ENCODE measurements at regions not wholly inside any gene's neighbourhood (a gene's known extent, or its start where the extent isn't known, plus 50 kb on each side); places are given as distances from the start of the nearest gene placed in this dataset.

DNA sequence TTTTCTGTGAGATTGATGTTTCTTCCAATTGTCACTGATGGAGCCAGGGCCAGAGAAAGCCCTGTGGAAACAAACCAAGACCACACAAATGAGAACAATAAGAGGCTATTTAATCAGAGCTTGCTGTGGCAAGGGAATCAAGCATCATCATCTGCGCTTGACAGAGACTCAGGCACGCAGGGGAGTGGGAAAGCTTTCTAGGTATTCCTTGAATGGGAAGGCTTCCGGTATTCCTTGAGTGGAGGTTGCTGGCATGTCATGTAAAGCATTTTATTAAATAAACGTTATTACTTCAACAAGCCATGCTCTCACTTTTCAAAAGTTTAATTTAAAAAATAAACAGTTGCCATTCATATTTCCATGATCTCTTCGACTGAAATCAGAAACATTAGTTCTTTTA is 194.6 kb upstream of the SYT4 start:
- DNase-seq (ENCODE audit: insufficient read length, low spot score) (no peak), FAIRE-seq (no peak)

DNA sequence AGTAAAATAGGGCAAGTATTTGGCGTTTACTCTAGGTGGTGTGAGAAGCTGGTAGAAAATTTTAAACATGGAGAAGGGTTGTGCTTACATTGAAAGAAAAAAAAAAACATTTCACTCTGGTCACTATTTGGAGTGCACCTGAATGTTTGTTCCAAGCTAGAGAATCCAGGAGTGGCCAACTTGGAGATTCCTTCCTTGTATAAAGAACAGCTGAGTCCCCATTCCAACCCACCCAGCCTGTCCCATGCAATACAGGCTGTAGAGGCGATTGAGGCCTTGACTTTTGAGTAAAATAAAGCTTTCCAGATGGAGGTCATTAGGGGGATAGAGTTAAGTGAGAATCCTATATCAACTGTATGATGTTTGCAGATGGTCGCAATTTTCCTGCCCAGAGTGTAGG is 203.8 kb upstream of the SYT4 start:
- DNase-seq (ENCODE audit: insufficient read length, low spot score) (no peak), FAIRE-seq (no peak)

DNA sequence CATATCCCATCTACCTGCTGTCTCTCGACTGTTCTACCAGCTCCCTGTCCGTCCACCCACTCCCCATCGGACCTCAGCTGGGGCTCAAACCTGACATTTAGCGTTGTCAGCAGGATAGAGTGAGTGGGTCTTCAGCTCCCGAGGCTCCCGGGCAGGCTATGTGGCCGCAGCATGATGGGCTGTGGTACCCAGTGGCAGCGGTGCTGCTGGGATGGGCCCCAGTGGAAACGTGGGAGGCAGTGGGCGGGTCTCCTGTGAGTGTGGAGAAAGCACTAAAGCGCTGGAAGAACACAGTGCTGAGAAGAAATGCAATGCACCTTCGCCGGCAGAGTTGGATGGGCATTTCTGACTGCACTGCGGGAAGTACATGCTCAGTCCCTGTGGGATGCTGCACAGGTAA is 204.8 kb upstream of the SYT4 start:
- DNase-seq (ENCODE audit: insufficient read length, low spot score) (no peak), FAIRE-seq (no peak)

DNA sequence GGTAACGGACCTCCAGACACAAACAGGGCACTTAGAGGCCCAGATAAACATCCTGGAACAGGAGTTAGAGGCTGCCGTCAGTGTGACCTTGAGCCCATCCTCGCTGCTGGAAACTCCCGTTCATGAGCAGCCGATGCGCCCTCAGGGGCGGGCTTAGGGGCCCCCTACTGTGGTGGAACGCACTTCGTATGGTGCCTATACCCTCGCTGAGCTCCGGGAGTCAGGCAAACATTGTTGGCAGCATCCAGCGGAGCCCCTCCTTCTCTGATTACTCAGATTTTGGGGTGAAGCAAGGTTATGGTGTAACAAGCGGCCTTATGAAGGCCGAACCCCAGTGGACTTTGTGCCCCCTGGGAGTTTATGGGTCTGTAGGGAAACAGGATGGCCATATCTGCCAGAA is 205.3 kb upstream of the SYT4 start:
- FAIRE-seq (no peak), DNase-seq (ENCODE audit: insufficient read length, low spot score) (no peak)

- DNase-seq (ENCODE audit: insufficient read length, low spot score) (no peak), FAIRE-seq (no peak)
These were observed 207.4 kb upstream of the SYT4 start for GRCh38 chr18:43484710-43485109.

DNA sequence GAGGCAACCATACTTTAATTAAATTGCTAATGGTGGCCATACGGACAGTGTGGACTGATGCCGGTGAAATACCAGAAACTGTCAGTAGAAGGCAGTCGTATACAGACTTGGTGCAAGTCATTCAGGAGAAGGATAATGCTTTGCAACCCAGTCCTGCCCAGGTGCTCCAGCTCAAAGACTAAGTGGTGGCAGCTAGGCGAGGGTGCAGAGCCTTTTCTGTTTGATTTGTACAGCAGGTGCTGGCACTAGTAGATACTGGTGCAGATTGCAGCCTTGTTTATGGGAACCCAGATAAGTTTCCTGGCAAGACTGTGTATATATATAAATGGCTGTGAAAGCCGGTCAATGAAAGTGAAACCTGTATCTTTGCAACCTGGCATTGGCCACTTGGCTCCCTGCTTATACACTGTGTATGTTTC is 208.3 kb upstream of the SYT4 start:
- FAIRE-seq (no peak), DNase-seq (ENCODE audit: insufficient read length, low spot score) (no peak)

- no peak for DNase-seq (ENCODE audit: insufficient read length, low spot score)
- no peak for FAIRE-seq
These were observed 209.2 kb upstream of the SYT4 start for GRCh38 chr18:43486462-43486861.

- no peak for FAIRE-seq
- no peak for DNase-seq (ENCODE audit: insufficient read length, low spot score)
These were observed 223.8 kb upstream of the SYT4 start for GRCh38 chr18:43501099-43501498.

DNA sequence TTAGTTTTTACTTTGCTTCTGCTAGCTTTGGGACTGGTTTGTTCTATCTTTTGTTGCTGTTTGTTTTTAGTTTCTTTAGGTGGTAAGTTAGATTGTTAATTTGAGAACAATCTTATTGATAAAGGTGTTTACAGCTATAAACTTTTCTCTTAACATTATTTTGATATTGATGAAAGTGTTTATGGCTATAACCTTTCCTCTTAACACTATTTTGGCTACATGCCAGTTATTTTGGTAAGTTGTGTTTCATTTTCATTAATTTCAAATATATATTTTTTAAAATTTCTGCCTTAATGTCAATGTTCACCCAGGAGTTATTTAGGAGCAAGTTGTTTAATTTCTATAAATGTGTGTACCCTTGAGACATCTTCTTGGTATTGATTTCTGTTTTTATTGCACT is 229.6 kb upstream of the SYT4 start:
- DNase-seq (ENCODE audit: insufficient read length, low spot score) (no peak), FAIRE-seq (no peak)

- no peak for DNase-seq (ENCODE audit: insufficient read length, low spot score)
- no peak for FAIRE-seq
These were observed 230.7 kb upstream of the SYT4 start for GRCh38 chr18:43507842-43508481.

DNA sequence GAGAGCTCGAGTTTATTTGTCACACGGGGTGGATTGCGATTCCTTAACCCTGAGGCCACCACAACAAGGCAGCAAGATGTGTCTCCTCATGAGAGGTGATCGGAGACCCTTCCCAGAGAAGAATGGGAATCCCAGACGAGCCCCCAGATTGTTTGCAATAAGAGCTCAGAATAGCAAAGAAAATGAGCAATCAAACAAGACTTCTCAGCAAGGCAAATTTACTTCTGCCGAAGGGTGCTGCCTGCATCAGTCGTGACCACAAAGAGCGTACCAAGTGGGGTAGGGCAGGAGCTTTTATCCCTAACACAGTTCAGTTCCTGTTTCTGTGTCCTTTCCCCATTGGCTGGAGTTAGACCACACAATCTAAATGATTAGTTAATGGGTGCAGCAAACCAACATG is 237.5 kb upstream of the SYT4 start:
- DNase-seq (ENCODE audit: insufficient read length, low spot score) (no peak), FAIRE-seq (no peak)

DNA sequence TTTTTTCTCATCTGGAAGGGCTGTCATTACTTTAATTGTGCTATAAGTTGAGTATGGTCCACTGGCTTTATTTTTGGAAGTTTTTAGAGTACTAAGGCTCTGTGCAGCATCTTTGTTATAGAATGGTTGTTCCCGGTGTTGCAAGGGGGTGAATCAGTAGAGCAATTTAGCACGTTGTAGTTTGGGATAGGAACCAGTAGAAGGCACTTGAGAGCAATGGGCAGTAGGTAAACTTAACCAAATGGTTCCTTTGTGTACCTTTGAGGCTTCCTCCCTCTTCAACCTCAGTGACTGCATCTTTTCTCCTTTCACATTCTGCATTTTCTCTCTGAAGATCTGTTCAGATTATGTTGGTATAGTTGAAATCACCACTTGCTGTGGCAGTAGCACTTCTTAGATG is 238.2 kb upstream of the SYT4 start:
- no peak for FAIRE-seq
- DNase-seq (ENCODE audit: insufficient read length, low spot score), result no peak

DNA sequence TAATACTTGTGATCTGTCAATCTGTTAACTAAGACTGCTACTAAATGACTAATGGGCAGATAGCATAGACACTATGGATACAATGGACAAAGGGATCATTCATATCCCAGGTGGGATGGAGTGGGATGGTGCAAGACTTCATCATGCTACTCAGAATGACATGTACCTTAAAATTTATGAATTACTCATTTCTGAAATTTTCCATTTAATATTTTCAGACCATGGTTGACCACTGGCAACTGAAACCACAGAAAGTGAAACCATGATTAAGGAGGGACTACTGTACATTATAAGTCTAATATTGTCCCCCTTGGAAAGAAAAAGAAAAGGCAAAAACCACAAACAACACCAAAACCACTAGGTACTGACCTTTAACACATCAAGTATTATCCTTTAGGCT is 247.0 kb upstream of the SYT4 start:
- DNase-seq (ENCODE audit: insufficient read length, low spot score) (no peak), FAIRE-seq (no peak)

DNA sequence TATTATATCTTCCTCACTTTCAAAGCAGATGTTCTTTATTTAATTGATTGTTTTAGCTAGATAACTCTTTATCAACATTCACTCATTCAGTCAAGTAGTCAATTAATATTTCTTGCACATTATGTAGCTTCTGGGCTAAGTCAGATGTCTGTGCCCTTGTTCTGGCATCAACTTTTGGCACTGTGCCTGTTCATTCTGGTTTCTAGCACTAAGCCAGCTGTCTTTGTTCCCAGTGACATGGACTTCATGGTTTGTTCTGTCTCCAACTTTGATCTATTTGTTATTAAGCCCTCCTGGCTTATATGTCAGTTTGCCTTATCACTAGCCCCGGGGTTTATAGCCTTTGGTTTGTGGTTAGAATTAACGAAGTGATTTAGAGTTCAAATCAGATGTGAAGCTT is 247.9 kb upstream of the SYT4 start:
- FAIRE-seq (no peak), DNase-seq (ENCODE audit: insufficient read length, low spot score) (no peak)

DNA sequence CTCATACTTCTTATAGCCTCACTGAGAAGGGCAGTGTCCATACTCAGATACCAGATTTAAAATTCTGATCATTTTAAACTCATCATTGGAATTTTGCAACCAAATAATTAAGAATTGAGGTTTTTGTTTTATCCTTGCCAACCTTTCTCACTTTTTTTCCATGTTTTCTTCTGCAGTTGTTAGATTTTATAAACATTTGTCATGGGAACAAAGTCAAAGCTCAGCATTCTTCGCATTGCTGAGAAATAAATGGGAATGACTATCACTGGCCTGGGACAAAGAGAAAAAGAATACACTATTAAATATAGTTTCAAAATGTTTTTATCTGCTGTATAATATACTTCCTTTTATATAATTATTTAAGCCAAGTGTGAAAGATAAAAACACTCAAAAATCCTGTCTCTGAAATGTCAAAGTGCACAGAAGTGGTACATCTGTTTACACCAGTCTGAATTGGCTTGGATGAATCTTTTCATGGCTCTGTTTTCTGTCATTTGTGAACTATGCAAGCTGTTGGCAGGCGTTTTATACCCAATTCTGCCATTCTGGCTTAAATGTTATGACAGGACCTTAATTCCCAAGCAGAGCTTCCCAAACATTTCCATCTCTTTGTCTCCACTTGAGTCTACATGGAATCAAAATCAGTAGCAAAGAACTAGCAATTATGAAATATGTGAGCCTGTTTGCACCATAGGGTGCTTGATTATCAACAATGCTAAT is 249.3 kb upstream of the SYT4 start:
- DNase-seq (ENCODE audit: insufficient read length, low spot score), result no peak
- no peak for FAIRE-seq

DNA sequence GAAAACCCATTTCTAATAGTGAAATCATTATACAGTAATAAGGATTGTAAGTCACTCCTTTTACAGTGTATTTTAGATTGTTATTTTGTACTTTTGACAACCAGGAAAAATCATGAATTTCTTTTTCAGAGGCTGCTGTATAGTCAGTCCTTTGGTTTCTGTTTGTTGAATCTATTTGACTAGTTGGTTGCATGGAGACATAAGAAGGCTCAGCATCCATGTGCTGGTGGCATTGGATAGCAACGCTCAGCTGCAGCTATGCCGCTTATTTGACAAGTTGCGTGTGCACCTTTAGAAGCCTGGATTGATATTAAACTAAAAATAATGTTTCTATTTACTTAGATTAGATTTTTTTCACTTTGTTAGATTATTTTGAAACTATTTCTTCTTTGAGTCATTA is 254.1 kb upstream of the SYT4 start:
- DNase-seq (ENCODE audit: insufficient read length, low spot score) (no peak), FAIRE-seq (no peak)

DNA sequence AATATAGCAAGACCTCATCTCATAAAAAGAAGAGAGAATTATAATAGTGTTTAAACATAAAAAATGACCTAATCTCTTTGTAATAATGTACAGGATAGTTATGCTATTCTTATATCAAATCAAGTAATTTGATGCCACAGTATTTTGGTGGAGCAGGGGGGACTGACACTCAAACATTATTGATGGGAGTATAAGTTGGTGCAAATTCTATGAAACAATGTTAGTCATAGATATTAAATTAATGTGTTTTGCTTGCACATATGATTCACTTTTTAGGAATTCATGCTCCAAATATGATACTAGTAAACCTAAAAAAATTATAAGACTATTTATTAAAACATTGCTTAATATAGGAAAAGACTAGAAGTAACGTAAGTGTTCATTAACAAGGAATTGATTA is 256.1 kb upstream of the SYT4 start:
- no peak for DNase-seq (ENCODE audit: insufficient read length, low spot score)
- FAIRE-seq, result no peak

DNA sequence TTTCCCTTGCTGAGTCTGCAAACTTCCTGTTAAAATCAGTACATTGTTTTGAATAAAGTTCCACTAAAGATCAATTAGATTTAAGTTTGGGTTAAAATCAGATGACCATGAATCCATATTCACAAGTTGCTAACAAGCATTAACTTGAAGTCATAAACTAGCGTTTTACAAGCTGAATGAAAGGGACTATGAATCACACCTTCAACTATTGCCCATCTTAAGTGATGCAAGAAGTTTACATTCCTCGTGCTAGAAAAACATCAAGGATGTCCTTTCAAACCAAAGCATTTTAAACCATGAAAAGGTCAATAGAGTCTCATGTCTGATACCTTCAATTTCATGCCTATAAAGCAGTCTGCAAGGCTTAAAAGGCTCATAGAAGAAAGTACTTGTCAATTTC is 257.2 kb upstream of the SYT4 start:
- no peak for DNase-seq (ENCODE audit: insufficient read length, low spot score)
- FAIRE-seq, result no peak

DNA sequence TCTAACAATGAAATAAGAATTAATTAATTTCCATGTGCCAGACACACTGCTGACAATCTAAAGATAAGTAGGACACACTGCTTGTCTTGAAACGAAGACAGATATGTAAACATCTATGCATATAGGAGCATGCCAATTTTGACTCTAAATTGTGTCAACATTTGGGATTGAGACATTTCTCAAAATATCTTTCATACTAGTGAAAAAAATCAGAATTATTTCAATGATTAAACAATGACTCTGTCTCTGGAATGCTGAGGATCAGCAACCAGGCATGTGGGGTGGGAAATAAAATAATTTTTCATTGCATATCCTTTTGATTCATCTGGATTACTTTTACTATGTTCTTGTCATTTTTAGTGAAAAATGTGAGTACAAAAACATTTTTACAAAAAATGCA is 262.6 kb upstream of the SYT4 start:
- DNase-seq (ENCODE audit: insufficient read length, low spot score) (no peak), FAIRE-seq (no peak)

DNA sequence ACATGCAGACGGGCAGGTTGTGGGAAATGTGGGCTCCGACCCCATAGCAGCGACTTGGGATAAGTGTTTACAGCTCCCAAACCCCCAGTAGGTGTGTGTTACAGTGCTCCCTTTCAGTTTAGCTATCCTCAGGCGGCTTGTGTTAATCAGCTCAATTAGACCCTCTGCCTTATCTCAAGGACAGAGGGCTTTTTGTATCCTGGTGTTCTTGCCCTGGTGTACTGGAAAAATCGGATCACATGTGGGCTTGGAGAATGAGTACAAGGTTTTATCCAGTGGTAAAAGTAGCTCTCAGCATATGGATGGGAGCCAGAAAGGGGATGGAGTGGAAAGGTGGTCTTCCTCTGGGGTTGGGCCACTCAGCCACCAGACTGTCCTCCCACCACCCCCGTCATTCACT is 264.7 kb upstream of the SYT4 start:
- DNase-seq (ENCODE audit: insufficient read length, low spot score), result no peak
- no peak for FAIRE-seq

- no peak for FAIRE-seq
These were observed 265.9 kb upstream of the SYT4 start for GRCh38 chr18:43543236-43543635.

DNA sequence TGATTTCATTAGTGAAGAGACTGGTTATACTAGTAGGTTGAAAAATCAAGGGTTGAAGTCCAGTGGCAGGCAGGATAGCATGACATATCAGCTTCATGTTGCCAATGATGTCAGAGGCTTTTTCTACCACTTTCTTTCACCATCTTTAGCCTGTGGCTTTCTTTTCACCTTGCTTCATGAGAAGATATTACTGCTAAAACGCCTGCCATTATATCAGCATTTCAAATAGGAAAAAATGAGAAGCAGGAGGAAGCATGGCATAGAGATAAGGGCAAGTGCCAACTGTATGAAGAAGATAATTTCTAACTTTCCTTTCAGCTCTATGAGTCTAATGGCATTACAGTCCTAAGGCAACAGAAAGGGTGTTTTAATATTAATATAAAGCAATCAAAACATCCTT is 270.2 kb upstream of the SYT4 start:
- DNase-seq (ENCODE audit: insufficient read length, low spot score), result no peak
- no peak for FAIRE-seq

More at GRCh38 chr18:43543236-43543635, 265.9 kb upstream of the SYT4 start:
- no peak for DNase-seq (ENCODE audit: insufficient read length, low spot score)

GRCh38 chr18:43559507-43559906 is 282.2 kb upstream of the SYT4 start:
- FAIRE-seq (no peak), DNase-seq (ENCODE audit: insufficient read length, low spot score) (no peak)
